IMR-90 (cell line): ENCODE measurements at regions not wholly inside any gene's neighbourhood (a gene's known extent, or its start where the extent isn't known, plus 50 kb on each side); places are given as distances from the start of the nearest gene placed in this dataset.

Source experiments
- ATAC-seq: fragments of 200-7000 bp; cut with Tn5 transposase; 2 replicates; pipeline ENCODE4 v1.9.1; 2020; ENCODE audit warnings: low read depth, mild to moderate bottlenecking, moderate library complexity
- BruUV-seq: library from RNA; stranded (reverse); fragments of 400-500 nt; replicated peaks from 2 replicates; lab custom pipeline; 2021; lab: Mats Ljungman, UMichigan
- CTCF ChIA-PET: fragments of 300-600 bp; formaldehyde crosslinking; extraction: SDS; loops from one replicate; lab custom pipeline; 2021; ENCODE audit warnings: antibody characterized with exemption; lab: Yijun Ruan, JAX
- POLR2A ChIA-PET: fragments of 300-600 bp; sonication (Branson Sonifier 250); formaldehyde crosslinking; loops from one replicate; lab custom pipeline; 2022; ENCODE audit warnings: antibody characterized with exemption; ENCODE audit not compliant: unreplicated experiment; lab: Charles Lee
- DNase-seq: peaks from one replicate; pipeline ENCODE4 v3.0.0; 2013
- H2AFZ ChIP-seq: replicated peaks from 2 replicates; pipeline ENCODE3; 2013; ENCODE audit warnings: low read length, mild to moderate bottlenecking; ENCODE audit not compliant: poor library complexity
- H2AK5ac ChIP-seq: 2 replicates; pipeline ENCODE4 v1.6.1; 2013; ENCODE audit warnings: low read depth, low read length, inconsistent platforms
- H2AK9ac ChIP-seq: replicated peaks from 2 replicates; pipeline ENCODE3; 2013; ENCODE audit warnings: mild to moderate bottlenecking, low read depth, low read length, moderate library complexity; ENCODE audit not compliant: poor library complexity
- H2BK120ac ChIP-seq: 2 replicates; pipeline ENCODE4 v1.6.1; 2013; ENCODE audit warnings: low read depth, low read length, inconsistent platforms
- H2BK15ac ChIP-seq: 3 replicates; pipeline ENCODE4 v1.6.1; 2013; ENCODE audit warnings: low read depth, low read length, inconsistent platforms
- H2BK20ac ChIP-seq: 2 replicates; pipeline ENCODE4 v1.6.1; 2013; ENCODE audit warnings: low read depth, mild to moderate bottlenecking, inconsistent platforms, low read length, moderate library complexity
- H2BK5ac ChIP-seq: 2 replicates; pipeline ENCODE4 v1.6.1; 2013; ENCODE audit warnings: mild to moderate bottlenecking, low read depth, low read length, inconsistent platforms; ENCODE audit not compliant: poor library complexity, severe bottlenecking
- H3K14ac ChIP-seq: replicated peaks from 2 replicates; pipeline ENCODE4 v1.6.1; 2013; ENCODE audit warnings: low read depth, low read length, inconsistent platforms
- H3K18ac ChIP-seq: 2 replicates; pipeline ENCODE4 v1.6.1; 2013; ENCODE audit warnings: low read depth, low read length, control low read depth
- H3K23ac ChIP-seq: 2 replicates; pipeline ENCODE4 v1.6.1; 2013; ENCODE audit warnings: low read depth, low read length, inconsistent platforms
- H3K27ac ChIP-seq: 2 replicates; pipeline ENCODE4 v1.5.1; 2013; ENCODE audit warnings: mild to moderate bottlenecking, control low read depth, low read length; ENCODE audit not compliant: insufficient read depth
- H3K27me3 ChIP-seq: 2 replicates; pipeline ENCODE4 v1.6.1; 2013; ENCODE audit warnings: low read length; ENCODE audit not compliant: control insufficient read depth, insufficient read depth
- H3K36me3 ChIP-seq: 2 replicates; pipeline ENCODE4 v1.6.1; 2013; ENCODE audit warnings: low read length, mixed read lengths; ENCODE audit not compliant: control insufficient read depth, insufficient read depth
- H3K4ac ChIP-seq: 2 replicates; pipeline ENCODE4 v1.6.1; 2013; ENCODE audit warnings: low read depth, low read length, inconsistent platforms
- H3K4me1 ChIP-seq: 2 replicates; pipeline ENCODE4 v1.6.1; 2013; ENCODE audit warnings: low read length, mixed read lengths; ENCODE audit not compliant: control insufficient read depth, insufficient read depth
- H3K4me2 ChIP-seq: 2 replicates; pipeline ENCODE4 v1.6.1; 2013; ENCODE audit warnings: low read depth, mild to moderate bottlenecking, control low read depth, low read length, moderate library complexity
- H3K4me3 ChIP-seq: 2 replicates; pipeline ENCODE4 v1.5.1; 2013; ENCODE audit warnings: low read depth, mild to moderate bottlenecking, control low read depth, low read length, moderate library complexity; ENCODE audit not compliant: insufficient read depth
- H3K56ac ChIP-seq: 2 replicates; pipeline ENCODE4 v1.6.1; 2013; ENCODE audit warnings: low read length, inconsistent platforms; ENCODE audit not compliant: insufficient read depth; ENCODE audit errors: extremely low read depth
- H3K79me1 ChIP-seq, 2 experiments: 2 replicates each; pipeline ENCODE4 v1.6.1; 2013; ENCODE audit warnings: low read length in 2 of 2, inconsistent platforms in 1 of 2, low read depth in 1 of 2
- H3K9ac ChIP-seq: 2 replicates; pipeline ENCODE4 v1.6.1; 2013; ENCODE audit warnings: low read depth, low read length, control low read depth
- H3K9me1 ChIP-seq: 2 replicates; pipeline ENCODE4 v1.6.1; 2013; ENCODE audit warnings: low read length, inconsistent platforms; ENCODE audit not compliant: insufficient read depth
- H3K9me3 ChIP-seq: 2 replicates; pipeline ENCODE4 v1.6.1; 2013; ENCODE audit warnings: low read length; ENCODE audit not compliant: control insufficient read depth, insufficient read depth
- H4K20me1 ChIP-seq: 2 replicates; pipeline ENCODE4 v1.6.1; 2013; ENCODE audit warnings: low read length, inconsistent platforms; ENCODE audit not compliant: insufficient read depth
- H4K5ac ChIP-seq: 2 replicates; pipeline ENCODE4 v1.6.1; 2013; ENCODE audit warnings: mild to moderate bottlenecking, low read depth, low read length, control low read depth
- H4K8ac ChIP-seq, 2 experiments: 2 replicates each; pipeline ENCODE4 v1.6.1; 2013; ENCODE audit warnings: low read depth in 2 of 2, low read length in 2 of 2, control low read depth in 1 of 2, inconsistent platforms in 1 of 2
- H4K91ac ChIP-seq: 2 replicates; pipeline ENCODE4 v1.6.1; 2013; ENCODE audit warnings: low read depth, low read length, inconsistent platforms; ENCODE audit not compliant: insufficient read depth
- CTCF ChIP-seq: conservative IDR thresholded peaks from 2 replicates; pipeline ENCODE4 v1.5.1; 2012; ENCODE audit warnings: mild to moderate bottlenecking, low read depth, low read length, improper control_type of control experiment
- ELK1 ChIP-seq: fragments of 150-350 bp; IDR thresholded peaks from 2 replicates; pipeline ENCODE4 v1.6.1; 2016; ENCODE audit warnings: low read depth, mild to moderate bottlenecking, low read length, moderate library complexity, borderline replicate concordance
- FOS ChIP-seq: fragments of 150-350 bp; IDR thresholded peaks from 2 replicates; pipeline ENCODE4 v1.6.1; 2016; ENCODE audit warnings: low read depth, low read length
- RAD21 ChIP-seq: IDR thresholded peaks from 2 replicates; pipeline ENCODE4 v1.6.1; 2012; ENCODE audit warnings: low read length, improper control_type of control experiment
- RFX5 ChIP-seq: IDR thresholded peaks from 2 replicates; pipeline ENCODE4 v1.8.0; 2012; ENCODE audit warnings: low read depth, mild to moderate bottlenecking, low read length, moderate library complexity
- SMC3 ChIP-seq: fragments of 150-350 bp; IDR thresholded peaks from 2 replicates; pipeline ENCODE4 v1.6.1; 2016; ENCODE audit warnings: low read depth, mild to moderate bottlenecking, antibody characterized with exemption, low read length, moderate library complexity
- WGBS, 2 experiments: methylation state at CpG; one replicate each; pipeline versions ENCODE4 v1.1.5 to v1.1.7; 2013; ENCODE audit warnings: missing lambda C conversion rate in 2 of 2; ENCODE audit not compliant: insufficient read length in 1 of 2; ENCODE audit errors: extremely low coverage in 2 of 2; 5-methylcytosine and 5-hydroxymethylcytosine counted together
- dilution Hi-C: fragments of 300-500 bp; cut with HindIII; formaldehyde crosslinking; loops from one replicate; pipeline ENCODE4 v1.14.3; 2018; ENCODE audit warnings: low sequenced_read_pairs; ENCODE audit not compliant: unreplicated experiment
- in situ Hi-C: fragments of 300-500 bp; cut with MboI; formaldehyde crosslinking; loops from 3 replicates; pipeline ENCODE4 v1.14.3; 2019; ENCODE audit warnings: low sequenced_read_pairs, inconsistent platforms, mixed read lengths
- intact Hi-C: fragments of 100-400 bp; cut with micrococcal nuclease; formaldehyde crosslinking; loops from 2 replicates; pipeline ENCODE4 v1.10.0; 2022

GRCh38 chr3:69541711-69542088 lies 155.8 kb upstream of the FRMD4B start:
- dilution Hi-C loops (no loop called here), in situ Hi-C loops (no loop called here), intact Hi-C loops (no loop called here)
- no peak overlapping the region for H2BK120ac ChIP-seq
- DNase-seq (no peak), ATAC-seq (no peak)
- no peak overlapping the region for H3K14ac ChIP-seq
- H2AK9ac ChIP-seq = no peak overlapping the region
- POLR2A ChIA-PET = no interaction called here
- no peak overlapping the region for H3K9ac ChIP-seq
- H3K36me3 ChIP-seq = no peaks in the 10 kb centered on the region
- no peak overlapping the region for H4K5ac ChIP-seq
- H3K9me3 ChIP-seq = no peaks in the 10 kb centered on the region
- H2AK5ac ChIP-seq = no peak overlapping the region
- no TSS peak for BruUV-seq
- H3K79me1 ChIP-seq = no peaks in the 10 kb centered on the region
- H3K4me2 ChIP-seq = no peak overlapping the region
- H3K23ac ChIP-seq = no peak overlapping the region
- H3K4me1 ChIP-seq = no peaks in the 10 kb centered on the region
- no peak for TF ChIP-seq RAD21
- TF ChIP-seq RFX5 = no peak
- TF ChIP-seq FOS = no peak
- no peak for TF ChIP-seq SMC3
- TF ChIP-seq CTCF = no peak
- TF ChIP-seq ELK1 = no peak
- no peak overlapping the region for H3K18ac ChIP-seq
- WGBS, 2 experiments = 0% methylated on average over 20 of the region's 28 CpGs; no CpG with 5 or more reads in 1 of the 2 experiments
- H4K20me1 ChIP-seq = no peaks in the 10 kb centered on the region; the same call in 1 of the 2 replicates
- peaks cover 25% of the 10 kb centered on the region for H3K27me3 ChIP-seq
- no peak overlapping the region for H3K27ac ChIP-seq
- H3K4ac ChIP-seq = no peak overlapping the region
- H2BK5ac ChIP-seq = no peak overlapping the region
- H4K91ac ChIP-seq = no peak overlapping the region
- no peak overlapping the region for H3K56ac ChIP-seq
- no peak overlapping the region for H2AFZ ChIP-seq
- H4K8ac ChIP-seq = no peak overlapping the region
- H3K4me3 ChIP-seq = no peak overlapping the region
- no peaks in the 10 kb centered on the region for H3K9me1 ChIP-seq
- no peak overlapping the region for H2BK20ac ChIP-seq
- CTCF ChIA-PET = no interaction called here
- H2BK15ac ChIP-seq = no peak overlapping the region
